AG20443 (cell line): ENCODE measurements at regions not wholly inside any gene's neighbourhood (a gene's known extent, or its start where the extent isn't known, plus 50 kb on each side); places are given as distances from the start of the nearest gene placed in this dataset.
"Not testable (repeated sequence)": the region's sequence is repeated elsewhere in the genome, so short reads cannot be mapped to it uniquely, and the experiment has no call there.

ENCODE experiments used
- DNase-seq: peaks from one replicate; pipeline ENCODE4 v3.0.0; 2012; ENCODE audit warnings: low spot score, mixed read lengths

GRCh38 chr2:66632882-66633281 lies 198.0 kb downstream of the MEIS1 start:
- not testable (repeated sequence) for DNase-seq

DNA sequence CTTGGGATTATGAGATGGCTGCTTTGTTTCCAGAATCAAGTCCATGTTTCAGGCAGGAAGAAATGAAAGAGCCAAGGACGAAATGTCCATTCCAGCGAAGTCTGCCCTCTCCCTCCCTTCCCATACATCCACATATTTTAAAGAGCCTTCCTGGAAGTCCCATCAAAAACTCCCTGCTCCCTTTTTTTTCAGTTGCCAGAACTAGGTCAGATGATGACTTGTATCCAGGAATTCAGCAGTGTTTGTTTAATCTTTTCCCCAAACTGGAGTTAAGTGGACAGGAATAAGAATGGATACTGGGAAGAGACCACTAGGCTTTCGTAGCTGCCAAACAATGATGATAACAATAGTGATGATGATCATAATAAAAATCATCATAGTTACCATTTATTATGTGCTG lies 198.7 kb downstream of the MEIS1 start:
- DNase-seq: no peak

- DNase-seq: no peak
These were observed 199.9 kb downstream of the MEIS1 start for GRCh38 chr2:66634784-66635183.

GRCh38 chr2:66641685-66642084 lies 206.8 kb downstream of the MEIS1 start:
- DNase-seq: no peak

DNA sequence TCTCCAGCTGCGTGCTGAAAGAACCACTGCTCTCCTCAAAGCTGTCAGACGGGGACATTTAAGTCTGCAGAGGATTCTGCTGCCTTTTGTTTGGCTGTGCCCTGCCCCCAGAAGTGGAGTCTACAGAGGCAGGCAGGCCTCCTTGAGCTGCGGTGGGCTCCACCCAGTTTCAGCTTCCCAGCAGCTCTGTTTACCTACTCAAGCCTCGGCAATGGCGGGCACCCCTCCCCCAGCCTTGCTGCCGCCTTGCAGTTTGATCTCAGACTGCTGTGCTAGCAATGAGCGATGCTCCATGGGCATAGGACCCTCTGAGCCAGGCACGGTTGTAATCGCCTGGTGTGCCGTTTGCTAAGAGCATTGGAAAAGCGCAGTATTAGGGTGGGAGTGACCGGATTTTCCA lies 213.2 kb downstream of the MEIS1 start:
- DNase-seq: not testable (repeated sequence)

DNA sequence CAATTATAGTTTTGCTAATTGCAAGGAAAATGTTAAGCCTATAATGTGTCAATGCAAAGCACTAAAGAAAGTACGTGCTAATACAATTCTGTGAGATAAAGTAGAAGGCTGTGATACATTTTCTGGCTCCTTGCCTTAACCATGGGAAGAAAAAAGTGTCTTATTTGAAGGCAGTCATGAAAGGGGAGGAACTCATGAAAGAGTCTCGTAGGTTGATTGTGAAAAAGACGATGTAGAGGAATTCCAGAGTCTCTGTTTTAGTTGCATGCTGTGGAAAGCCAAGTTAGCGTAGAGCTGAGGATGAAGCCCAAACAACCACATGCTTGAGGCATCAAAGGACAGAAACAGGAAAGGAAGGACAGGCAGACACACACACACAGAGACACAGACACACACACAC lies 214.1 kb downstream of the MEIS1 start:
- no peak for DNase-seq

DNA sequence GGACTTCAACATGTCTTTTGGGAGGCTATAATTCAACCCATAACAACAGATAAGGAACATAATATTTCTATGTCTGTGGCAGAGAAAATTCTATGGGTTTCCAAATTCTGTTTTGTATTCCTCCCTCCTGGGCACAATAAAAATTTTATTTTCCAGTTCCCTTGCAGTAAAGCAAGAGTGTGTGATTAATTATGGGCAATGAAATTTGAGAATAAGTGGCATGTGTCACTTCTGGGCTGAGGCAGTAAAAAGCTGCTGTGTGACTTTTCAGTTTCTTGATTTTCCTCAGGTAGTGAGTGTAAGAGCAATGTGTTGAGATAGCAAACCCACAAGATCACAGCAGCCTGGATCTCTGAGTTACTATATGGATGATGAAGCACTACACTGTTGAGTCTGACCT lies 216.4 kb downstream of the MEIS1 start:
- DNase-seq: no peak

DNA sequence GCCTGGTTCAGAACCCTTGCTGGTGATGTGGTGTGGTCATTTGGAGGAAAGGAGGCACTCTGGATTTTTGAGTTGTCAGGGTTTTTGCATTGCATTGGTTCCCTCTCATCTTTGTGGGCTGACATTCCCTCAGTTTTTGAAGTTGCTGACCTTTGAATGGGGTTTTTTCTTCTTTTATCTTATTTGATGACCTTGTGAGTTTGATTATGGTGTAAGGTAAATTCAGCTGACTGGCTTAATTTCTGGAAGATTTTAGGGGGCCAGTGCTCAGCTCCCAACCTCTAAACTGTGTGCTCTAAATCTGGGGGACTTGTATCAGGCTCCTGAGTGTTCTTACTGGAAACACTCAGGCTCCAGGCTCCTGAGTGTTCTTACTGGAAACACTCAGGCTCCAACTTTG lies 225.9 kb downstream of the MEIS1 start:
- DNase-seq: no peak

DNA sequence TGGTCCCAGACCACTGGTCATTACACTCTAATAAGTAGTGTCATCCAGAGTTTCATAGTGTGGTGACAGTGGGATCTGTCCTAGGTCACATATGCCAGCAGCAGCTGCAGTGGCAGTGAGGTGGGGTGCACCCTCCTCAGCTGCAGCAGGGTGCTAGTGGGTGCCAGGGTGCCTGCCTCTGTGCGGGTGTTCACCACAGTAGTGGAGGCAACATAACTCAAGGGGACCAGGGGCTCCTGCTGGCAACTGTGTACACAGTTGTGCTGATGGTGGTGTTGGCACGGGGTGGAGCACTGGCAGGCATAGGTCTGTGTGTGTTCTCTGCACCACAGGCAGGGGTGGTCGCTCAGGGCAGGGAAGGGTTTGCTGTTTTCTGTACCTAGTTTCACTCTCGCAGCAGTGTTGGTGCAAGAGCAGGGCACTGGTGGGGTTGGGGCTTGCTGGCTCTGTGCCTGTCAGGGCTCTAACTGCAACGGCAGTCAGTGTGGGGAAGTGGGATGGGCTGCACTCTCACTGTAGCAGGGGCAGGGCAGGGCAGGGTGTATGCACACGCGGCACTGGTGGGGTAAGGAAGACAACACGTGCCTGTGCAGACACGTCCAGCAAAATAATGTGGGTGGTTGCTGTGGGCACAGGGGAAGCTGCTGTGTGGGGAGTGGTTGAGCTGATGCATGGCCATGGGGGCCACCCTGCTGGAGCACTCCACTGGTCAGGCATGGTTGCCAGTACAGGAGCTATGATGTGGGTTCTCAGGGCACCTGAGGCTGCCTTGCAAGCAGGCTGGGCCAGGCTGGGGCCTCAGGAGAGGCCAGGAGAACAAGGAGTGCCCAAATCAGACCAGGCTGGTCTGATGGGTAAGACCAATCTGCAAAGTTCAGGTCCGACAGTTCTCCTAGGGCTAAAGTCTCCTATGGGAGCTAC lies 226.6 kb downstream of the MEIS1 start:
- DNase-seq: no peak

- DNase-seq: peak; percentile 29
These were observed 230.4 kb downstream of the MEIS1 start for GRCh38 chr2:66665124-66665984.

GRCh38 chr2:66667301-66667700 lies 232.4 kb downstream of the MEIS1 start:
- DNase-seq: no peak

- DNase-seq: no peak
These were observed 238.4 kb downstream of the MEIS1 start for GRCh38 chr2:66673286-66673685.

- no peak for DNase-seq
These were observed 239.2 kb downstream of the MEIS1 start for GRCh38 chr2:66674087-66674486.

- no peak for DNase-seq
These were observed 240.7 kb downstream of the MEIS1 start for GRCh38 chr2:66675591-66675990.

GRCh38 chr2:66679442-66679841 lies 244.5 kb downstream of the MEIS1 start:
- DNase-seq: no peak

- no peak for DNase-seq
These were observed 247.6 kb downstream of the MEIS1 start for GRCh38 chr2:66682476-66682875.

GRCh38 chr2:66683064-66683463 lies 248.1 kb downstream of the MEIS1 start:
- DNase-seq: no peak

DNA sequence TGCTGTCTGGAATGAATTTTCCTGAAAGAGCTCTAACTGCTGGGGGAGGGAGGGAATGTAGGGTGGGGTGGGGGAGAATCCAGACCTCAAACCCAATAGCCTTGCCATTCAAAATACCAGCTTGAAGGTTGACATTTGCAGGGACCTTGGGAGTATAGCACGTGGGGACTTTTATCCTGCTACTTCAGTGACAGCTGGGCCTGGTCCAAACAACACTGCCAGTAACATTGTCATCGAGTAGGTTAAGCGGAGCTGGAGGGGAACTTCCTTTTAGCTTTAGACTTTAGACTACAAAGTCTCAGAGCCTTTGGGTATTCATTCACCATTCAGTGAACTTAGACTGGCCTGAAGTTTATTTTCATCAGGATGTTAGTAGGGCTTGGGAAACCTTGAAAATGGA lies 248.7 kb downstream of the MEIS1 start:
- DNase-seq: no peak

DNA sequence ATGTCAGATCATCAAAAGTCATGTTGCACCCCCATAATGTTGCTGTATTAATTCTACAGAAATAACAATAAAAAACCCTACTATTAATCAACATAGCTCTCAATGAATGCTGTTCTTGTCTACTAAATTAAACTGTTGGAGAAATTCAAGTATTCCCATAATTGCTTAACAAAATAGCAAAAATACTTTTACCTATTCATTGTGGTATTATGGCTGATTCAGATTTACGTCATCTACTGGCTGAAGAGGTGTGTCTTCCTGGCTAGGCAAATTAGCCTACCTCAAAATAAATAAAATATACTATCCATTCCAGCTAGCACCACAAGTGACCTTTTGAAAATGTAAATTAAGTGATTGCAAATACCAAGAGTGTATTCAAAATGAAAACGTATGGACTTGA lies 249.4 kb downstream of the MEIS1 start:
- no peak for DNase-seq

GRCh38 chr2:66686755-66687154 lies 251.8 kb downstream of the MEIS1 start:
- no peak for DNase-seq

- no peak for DNase-seq
These were observed 254.0 kb downstream of the MEIS1 start for GRCh38 chr2:66688951-66689350.

GRCh38 chr2:66689456-66690051 lies 254.6 kb downstream of the MEIS1 start:
- no peak for DNase-seq
